ENCODE measurements at regions not wholly inside any gene's neighbourhood (a gene's known extent, or its start where the extent isn't known, plus 50 kb on each side); places are given as distances from the start of the nearest gene placed in this dataset.

DNA sequence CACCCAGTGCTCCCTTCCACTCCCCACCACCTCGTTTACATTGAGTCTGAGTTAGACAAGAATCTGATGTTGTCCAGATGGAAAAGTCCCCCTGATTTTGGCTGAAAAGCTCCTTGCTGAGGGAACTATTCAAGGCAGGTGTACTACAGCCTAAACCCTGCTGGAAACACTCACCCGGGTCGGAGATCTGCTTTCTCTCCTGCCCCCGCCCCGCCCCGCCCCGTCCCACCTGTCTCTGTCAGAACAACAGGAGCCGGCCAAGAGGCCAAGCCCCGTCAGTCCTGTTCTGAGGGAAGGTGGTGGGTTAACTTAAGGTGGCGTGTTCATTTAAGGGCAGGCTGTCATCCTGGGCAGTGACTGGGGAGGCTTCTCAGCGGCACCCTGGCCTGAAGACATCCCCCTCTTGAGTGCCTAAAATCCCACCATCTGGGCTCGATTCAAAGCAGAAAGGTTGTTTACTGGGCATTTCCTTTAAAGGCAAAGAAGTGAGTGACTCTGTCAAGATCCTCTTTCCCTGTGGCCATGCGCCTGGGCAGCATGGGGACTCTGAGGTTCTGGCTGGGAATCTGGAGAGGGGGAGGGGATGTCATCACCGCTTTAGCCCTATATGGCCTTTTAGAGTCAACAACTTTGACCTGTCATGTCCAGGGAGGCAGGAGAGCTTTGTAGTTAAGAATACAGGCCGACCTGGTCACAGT is 71.1 kb upstream of the NEURL1B start:
- 33 to 39% methylated on average over 1 to 5 of the region's 15 CpGs for WGBS, 2 donors
- Histone ChIP-seq H3K4me1 (peaks cover 5 to 60% (median 12%) of the 10 kb centered on the region in 3 donors), H3K9me3 (no peaks in the 10 kb centered on the region), H3K27me3 (no peaks in the 10 kb centered on the region), H3K36me3 (no peaks in the 10 kb centered on the region), H3K4me3 (no peak overlapping the region), H3K27ac (peak overlapping the region; percentile 40 to 74 (median 61))
- intact Hi-C loops (cut with DNase I): no loop called here
- no peak for DNase-seq
- TF ChIP-seq CTCF (IDR thresholded peaks at IDR 0.05): no peak
- no peak for TF ChIP-seq POLR2A (IDR thresholded peaks at IDR 0.05)

DNA sequence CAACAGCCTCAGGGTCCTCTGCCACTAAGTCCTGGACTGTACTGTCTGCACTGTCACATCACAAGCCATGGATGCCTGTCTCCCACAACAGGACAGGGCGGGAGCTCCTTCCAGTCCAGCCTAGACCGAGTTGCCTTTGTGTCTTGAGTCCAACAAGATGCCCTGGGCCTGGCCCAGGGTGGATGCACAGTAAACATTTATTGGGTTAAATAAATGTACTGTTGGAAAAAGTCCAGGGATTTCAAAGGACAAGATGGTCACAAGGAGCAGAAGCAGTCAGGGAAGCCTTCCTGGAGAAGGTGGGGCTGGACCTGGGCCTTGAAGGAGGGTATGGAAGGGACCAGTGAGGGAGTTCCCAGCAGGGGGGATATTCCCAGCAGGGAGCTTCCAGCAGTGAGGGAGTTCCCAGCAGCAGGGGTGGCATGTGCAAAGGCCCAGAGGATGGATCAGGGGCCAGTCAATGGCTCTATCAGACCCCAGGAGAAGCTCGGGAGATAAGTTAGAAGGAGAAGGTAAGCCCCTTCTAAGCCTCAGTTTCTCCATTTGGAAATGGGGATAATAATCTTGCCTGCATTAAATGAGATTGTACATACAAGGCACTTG is 72.7 kb upstream of the NEURL1B start:
- H3K27ac ChIP-seq: no peak overlapping the region
- intact Hi-C loops (cut with DNase I): no loop called here
- TF ChIP-seq POLR2A (IDR thresholded peaks at IDR 0.05) (no peak), CTCF (IDR thresholded peaks at IDR 0.05) (no peak)
- no peak overlapping the region for H3K4me3 ChIP-seq
- no peaks in the 10 kb centered on the region for H3K9me3 ChIP-seq
- H3K27me3 ChIP-seq: no peaks in the 10 kb centered on the region
- no peaks in the 10 kb centered on the region for H3K36me3 ChIP-seq
- 72 to 93% methylated on average over 1 to 3 of the region's 3 CpGs for WGBS, 2 donors
- no peak for DNase-seq
- H3K4me1 ChIP-seq: peaks cover 8 to 66% (median 9%) of the 10 kb centered on the region in 3 donors

- intact Hi-C loops (cut with DNase I): no loop called here
- Histone ChIP-seq H3K4me3 (no peak overlapping the region), H3K9me3 (no peaks in the 10 kb centered on the region), H3K4me1 (peaks cover 8 to 68% (median 9%) of the 10 kb centered on the region in 3 donors), H3K36me3 (no peaks in the 10 kb centered on the region), H3K27ac (no peak overlapping the region), H3K27me3 (no peaks in the 10 kb centered on the region)
- no peak for TF ChIP-seq CTCF (IDR thresholded peaks at IDR 0.05)
- TF ChIP-seq POLR2A (IDR thresholded peaks at IDR 0.05): no peak
- WGBS, 2 donors: 95 to 96% methylated on average over 6 of the region's 6 CpGs
- no peak for DNase-seq
These were observed 73.2 kb upstream of the NEURL1B start for GRCh38 chr5:172567843-172568242.

DNA sequence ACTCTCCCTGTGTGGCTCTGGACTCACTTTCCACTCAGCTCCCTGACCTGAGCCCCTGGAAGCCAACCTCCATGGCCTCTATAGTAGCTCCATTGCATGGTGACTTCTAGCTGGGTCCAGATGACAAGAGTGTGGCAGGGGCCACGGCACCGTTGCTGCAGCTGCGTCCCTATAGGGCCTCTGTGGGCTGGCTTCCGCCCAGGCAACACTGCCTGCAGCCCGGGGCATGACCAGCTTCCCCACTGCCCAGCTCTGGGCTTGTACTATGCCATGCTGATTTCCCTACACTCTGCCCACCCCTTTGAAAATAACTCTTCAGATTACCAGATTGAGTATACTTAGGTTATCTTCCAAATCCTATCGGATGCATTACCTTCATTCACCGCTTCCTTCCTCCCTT is 73.8 kb upstream of the NEURL1B start:
- 83 to 87% methylated on average over 7 of the region's 7 CpGs for WGBS, 2 donors
- TF ChIP-seq CTCF (IDR thresholded peaks at IDR 0.05): no peak
- TF ChIP-seq POLR2A (IDR thresholded peaks at IDR 0.05): no peak
- no peaks in the 10 kb centered on the region for H3K36me3 ChIP-seq
- intact Hi-C loops (cut with DNase I): no loop called here
- H3K27me3 ChIP-seq: no peaks in the 10 kb centered on the region
- H3K4me1 ChIP-seq: peaks cover 8 to 68% (median 9%) of the 10 kb centered on the region in 3 donors
- no peak for DNase-seq
- H3K9me3 ChIP-seq: no peaks in the 10 kb centered on the region
- no peak overlapping the region for H3K27ac ChIP-seq
- H3K4me3 ChIP-seq: no peak overlapping the region

- Histone ChIP-seq H3K36me3 (no peaks in the 10 kb centered on the region), H3K4me3 (no peak overlapping the region), H3K9me3 (no peaks in the 10 kb centered on the region), H3K27me3 (no peaks in the 10 kb centered on the region), H3K4me1 (peaks cover 9 to 68% (median 12%) of the 10 kb centered on the region in 3 donors), H3K27ac (peak overlapping the region in 3 of 4 donors; percentile 36 to 72 (median 40))
- TF ChIP-seq CTCF (IDR thresholded peaks at IDR 0.05) (no peak), POLR2A (IDR thresholded peaks at IDR 0.05) (no peak)
- intact Hi-C loops (cut with DNase I): no loop called here
- DNase-seq: no peak
- 73 to 84% methylated on average over 3 to 8 of the region's 8 CpGs for WGBS, 2 donors
These were observed 75.0 kb upstream of the NEURL1B start for GRCh38 chr5:172565931-172566665.

Measured in esophagus squamous epithelium (tissue), 5 donors.